ENCODE measurements at regions not wholly inside any gene's neighbourhood (a gene's known extent, or its start where the extent isn't known, plus 50 kb on each side); places are given as distances from the start of the nearest gene placed in this dataset.
A peak's percentile ranks its signal among the peaks of the same experiment; 100 is the strongest.

- no peak for DNase-seq (ENCODE audit: low read depth)
These were observed 216.8 kb upstream of the CDYL start for GRCh38 chr6:4559281-4559875.

DNA sequence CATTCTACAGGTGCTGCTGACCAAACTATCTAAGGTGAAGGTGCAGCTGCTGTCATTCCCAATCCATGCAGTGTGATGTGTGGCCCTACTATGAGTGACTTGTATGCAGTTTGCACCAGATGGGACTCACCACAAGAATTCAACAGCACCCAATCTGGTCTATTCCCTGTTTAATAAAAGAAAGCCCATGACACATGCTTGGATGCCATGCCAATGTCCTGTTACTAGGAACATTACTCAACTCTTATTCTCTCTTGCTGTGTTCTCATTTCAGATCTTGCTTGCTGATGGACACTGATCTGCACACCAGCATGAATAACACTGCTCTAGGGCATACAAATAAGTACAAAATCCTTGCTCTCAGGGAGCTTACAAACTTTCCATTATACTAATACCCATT is 221.6 kb upstream of the CDYL start:
- no peak for DNase-seq (ENCODE audit: low read depth)

DNA sequence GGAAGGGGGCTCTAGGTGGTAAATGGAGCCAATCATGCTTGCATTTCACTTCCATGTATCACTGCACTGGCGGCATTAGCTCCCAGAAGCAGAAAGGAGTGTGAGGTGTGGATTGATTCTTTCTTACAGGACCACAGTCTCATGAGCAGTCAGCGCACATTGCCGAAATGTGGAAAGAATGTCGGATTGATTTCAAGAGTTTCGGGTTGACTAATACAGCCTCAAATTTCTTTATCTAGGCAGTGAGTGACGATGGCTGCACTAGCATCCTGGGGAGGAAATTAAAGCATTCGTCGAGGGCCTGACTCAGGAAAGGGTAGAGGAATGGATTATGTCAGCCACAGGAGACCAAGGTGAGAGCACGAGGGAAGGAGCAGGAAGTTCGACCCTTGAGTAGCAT is 222.8 kb upstream of the CDYL start:
- no peak for DNase-seq (ENCODE audit: low read depth)

DNA sequence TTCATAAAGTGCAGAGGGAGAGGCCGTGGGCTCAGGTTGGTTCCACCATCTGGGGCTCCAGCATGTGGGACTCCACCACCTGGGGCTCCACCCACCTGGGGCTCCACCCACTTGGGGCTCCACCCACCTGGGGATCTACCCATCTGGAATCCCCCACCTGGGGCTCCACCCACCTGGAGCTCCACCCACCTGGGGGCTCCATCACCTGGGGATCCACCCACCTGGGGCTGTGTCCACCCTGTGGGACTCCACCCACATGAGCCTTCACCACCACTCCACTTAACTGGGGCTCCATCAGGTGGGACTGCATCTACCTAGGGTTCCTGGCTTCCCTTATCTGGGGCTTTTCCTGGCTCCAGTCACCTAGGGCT is 226.0 kb upstream of the CDYL start:
- no peak for DNase-seq (ENCODE audit: low read depth)

GRCh38 chr6:4549556-4550226 is 226.5 kb upstream of the CDYL start:
- DNase-seq (ENCODE audit: low read depth) = no peak

GRCh38 chr6:4545893-4546292 is 230.3 kb upstream of the CDYL start:
- no peak for DNase-seq (ENCODE audit: low read depth)

DNA sequence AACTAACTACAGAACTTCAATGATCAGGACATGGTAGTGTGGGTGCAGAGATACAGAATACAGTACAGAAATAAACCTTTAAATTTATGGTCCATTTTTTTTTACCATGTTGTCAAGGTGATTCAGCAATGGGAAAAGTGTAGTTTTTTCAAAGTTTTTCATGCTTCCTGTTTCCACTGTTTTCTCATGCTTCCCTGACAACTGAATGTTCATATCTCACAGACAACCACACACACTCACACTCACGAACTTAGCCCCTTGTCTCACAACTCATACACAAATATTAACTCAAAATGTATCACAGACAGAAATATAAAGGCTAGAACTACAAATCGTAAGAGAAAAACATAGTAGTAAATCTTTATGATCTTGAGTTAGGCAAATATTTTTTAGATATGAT is 232.6 kb upstream of the CDYL start:
- DNase-seq (ENCODE audit: low read depth) = no peak

DNA sequence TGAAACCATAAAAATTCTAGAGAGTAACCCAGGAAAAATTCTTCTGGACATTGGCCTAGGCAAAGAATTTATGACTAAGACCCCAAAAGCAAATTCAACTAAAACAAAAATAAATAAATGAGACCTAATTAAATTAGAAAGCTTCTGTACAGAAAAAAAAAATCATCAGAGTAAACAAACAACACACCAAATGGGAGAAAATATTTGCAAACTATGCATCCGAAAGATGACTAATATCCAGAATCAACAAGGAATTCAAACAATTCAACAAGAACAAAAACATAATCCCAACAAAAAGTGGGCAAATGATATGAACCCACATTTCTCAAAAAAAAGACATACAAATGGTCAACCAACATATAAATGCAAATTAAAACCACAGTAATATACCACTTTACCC is 242.6 kb upstream of the CDYL start:
- no peak for DNase-seq (ENCODE audit: low read depth)

- no peak for DNase-seq (ENCODE audit: low read depth)
These were observed 244.8 kb upstream of the CDYL start for GRCh38 chr6:4531406-4531805.

DNA sequence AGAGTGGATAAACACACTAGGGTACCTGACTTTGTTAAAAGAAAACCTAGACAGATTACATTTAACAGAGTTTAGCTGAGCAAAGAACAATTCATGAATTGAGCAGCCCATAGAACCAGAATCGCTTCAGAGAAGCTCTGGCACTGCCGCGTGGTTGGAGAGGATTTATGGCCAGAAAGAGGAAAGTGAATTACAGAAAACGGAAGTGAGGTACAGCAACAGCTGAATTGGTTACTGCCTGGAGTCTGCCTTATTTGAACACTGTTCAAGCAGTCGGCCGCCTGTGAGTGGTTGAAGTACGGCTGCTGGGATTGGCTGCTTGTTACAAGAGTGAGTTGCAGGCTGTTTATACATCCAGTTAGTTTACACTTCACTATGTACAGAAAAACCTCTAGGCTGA is 253.8 kb upstream of the CDYL start:
- DNase-seq (ENCODE audit: low read depth) = no peak

DNA sequence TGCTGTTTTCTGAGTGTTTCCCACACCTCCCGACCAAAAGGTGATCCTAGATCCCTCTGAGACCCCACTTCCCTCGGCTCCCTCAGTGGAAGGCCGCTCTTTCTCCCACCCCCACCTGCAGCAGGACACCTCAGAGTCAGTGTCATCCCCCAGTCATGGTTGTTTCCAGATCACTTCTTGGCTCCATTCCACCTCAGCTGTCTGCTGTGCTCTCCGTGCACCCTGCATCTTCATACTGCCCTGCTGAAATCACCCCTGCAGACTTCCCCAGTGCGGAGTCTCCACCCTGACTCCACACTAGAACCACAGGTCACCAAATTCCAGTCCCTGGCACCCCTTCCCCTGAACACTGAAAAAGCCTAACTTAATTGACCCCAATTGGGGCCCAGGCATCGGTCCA is 255.1 kb upstream of the CDYL start:
- DNase-seq (ENCODE audit: low read depth) = no peak

DNA sequence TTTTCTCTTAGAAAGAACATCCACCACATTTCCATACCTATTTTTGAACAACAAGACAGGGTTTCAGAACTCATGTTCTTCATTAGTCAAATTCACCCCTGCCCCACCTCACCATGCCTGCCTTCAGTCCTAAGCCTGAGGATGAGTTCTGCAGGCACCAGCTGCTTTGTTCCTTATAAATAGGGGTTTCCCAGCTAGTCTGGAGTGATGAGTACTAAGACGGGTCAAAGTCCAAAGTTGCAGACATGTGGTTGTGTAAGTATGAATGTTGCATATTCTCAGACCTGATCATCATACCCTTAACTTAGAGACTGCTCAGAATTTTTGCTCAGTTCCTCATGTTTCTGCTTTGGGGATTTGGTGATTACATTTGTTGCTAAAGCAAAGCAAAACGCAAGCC is 257.7 kb upstream of the CDYL start:
- DNase-seq (ENCODE audit: low read depth) = peak; percentile 43

- DNase-seq (ENCODE audit: low read depth) = no peak
These were observed 260.0 kb upstream of the CDYL start for GRCh38 chr6:4516206-4516605.

- no peak for DNase-seq (ENCODE audit: low read depth)
These were observed 262.6 kb upstream of the CDYL start for GRCh38 chr6:4513561-4513960.

DNA sequence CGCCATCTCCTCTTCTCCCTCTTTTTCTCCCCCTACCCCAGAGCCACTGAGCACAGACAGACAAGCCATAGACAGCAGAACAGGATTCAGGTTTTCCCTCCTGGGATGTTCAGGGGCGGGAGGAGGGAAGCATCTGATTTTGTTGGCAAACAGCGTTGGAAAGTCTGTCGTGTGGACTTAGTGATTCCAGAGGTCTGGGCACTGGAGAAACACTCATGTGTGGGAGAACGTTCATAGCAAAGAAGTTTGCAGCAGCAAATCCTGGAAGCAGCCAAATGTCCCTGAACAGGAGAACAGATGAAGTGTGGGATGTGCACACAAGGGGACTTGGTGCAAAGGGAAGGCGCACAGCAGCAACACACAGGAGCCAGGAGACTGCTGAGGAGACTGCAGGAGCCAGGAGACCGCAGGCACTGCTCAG is 264.1 kb upstream of the CDYL start:
- no peak for DNase-seq (ENCODE audit: low read depth)

DNA sequence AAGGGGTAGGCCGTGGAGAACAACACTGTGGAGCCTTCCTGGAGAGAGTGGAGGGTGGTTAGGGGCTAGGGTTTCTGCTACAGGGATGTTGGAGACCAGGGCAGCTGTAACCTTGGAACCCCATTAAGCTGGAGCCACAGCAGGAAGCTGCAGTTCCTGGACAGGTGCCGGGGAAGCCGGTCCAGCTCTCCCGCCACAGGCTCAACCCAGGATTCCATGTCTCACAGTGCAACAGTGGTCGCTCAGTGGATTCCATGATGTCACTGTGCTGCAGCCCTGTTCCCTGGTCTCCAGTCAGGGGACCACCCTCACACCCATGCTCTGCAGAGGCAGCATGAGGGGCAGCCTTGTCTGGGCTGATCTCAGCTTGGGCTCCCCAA is 264.6 kb upstream of the CDYL start:
- no peak for DNase-seq (ENCODE audit: low read depth)

- DNase-seq (ENCODE audit: low read depth) = no peak
These were observed 265.1 kb upstream of the CDYL start for GRCh38 chr6:4510906-4511640.

- DNase-seq (ENCODE audit: low read depth) = no peak
These were observed 265.9 kb upstream of the CDYL start for GRCh38 chr6:4510317-4510716.

GRCh38 chr6:4509506-4509905 is 266.7 kb upstream of the CDYL start:
- DNase-seq (ENCODE audit: low read depth) = no peak

DNA sequence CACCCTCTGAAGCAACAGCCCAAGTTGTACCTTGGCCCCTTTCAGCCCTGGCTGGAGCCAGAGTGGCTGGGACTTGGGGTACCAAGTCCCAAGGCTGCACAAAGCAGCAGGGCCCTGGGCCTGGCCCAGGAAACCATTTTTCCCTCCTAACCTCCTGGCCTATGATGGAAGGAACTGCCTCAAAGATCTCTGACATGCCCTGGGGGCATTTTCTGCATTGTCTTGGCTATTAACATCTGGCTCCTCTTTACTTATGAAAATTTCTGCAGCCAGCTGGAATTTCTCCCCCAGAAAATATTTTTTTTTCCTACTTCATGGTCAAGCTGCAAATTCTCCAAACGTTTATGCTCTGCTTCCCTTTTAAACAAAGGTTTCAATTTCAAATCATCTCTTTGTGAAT is 269.4 kb upstream of the CDYL start:
- no peak for DNase-seq (ENCODE audit: low read depth)

GRCh38 chr6:4506223-4506622 is 270.0 kb upstream of the CDYL start:
- DNase-seq (ENCODE audit: low read depth) = no peak

GRCh38 chr6:4504700-4505099 is 271.5 kb upstream of the CDYL start:
- DNase-seq (ENCODE audit: low read depth) = no peak

DNA sequence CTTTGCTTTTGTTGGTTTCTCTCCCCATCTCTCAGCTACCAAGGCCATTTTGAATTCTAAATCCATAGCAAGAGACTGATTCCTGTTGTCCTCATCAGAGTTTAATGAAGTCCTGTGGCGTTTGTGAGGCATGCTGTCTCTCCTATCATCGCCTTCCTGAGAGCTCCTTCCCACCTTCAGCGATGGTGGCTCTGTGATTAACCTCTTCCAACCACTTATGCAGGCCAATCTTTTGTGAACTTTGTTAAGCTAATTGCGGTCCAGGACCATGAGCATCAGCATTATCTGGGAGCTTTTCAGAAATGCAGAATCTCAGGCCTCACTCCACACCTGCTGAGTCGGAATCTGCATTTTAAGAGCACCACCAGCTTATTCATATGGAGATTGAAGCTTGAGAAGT is 272.5 kb upstream of the CDYL start:
- DNase-seq (ENCODE audit: low read depth) = no peak

- no peak for DNase-seq (ENCODE audit: low read depth)
These were observed 279.9 kb upstream of the CDYL start for GRCh38 chr6:4496284-4496683.
